A673 (cell line): ENCODE measurements at regions not wholly inside any gene's neighbourhood (a gene's known extent, or its start where the extent isn't known, plus 50 kb on each side); places are given as distances from the start of the nearest gene placed in this dataset.

ENCODE experiments used
- BruUV-seq: library from RNA; stranded (reverse); fragments of 400-500 nt; replicated peaks from 2 replicates; lab custom pipeline; 2021; lab: Mats Ljungman, UMichigan
- CTCF ChIA-PET: fragments of 300-600 bp; sonication (Branson Sonifier 250); formaldehyde crosslinking; loops from one replicate; lab custom pipeline; 2022; ENCODE audit warnings: antibody characterized with exemption; lab: Charles Lee
- POLR2A ChIA-PET: fragments of 300-600 bp; sonication (Branson Sonifier 250); formaldehyde crosslinking; loops from one replicate; lab custom pipeline; 2022; ENCODE audit warnings: antibody characterized with exemption; ENCODE audit not compliant: low non-redundant PET; lab: Charles Lee
- DNase-seq: peaks from one replicate; pipeline ENCODE4 v3.0.0-alpha.2; 2015; ENCODE audit warnings: low spot score
- H3K27ac ChIP-seq: fragments of 200-600 bp; sonication (generic); 2 replicates; pipeline ENCODE4 v1.5.1; 2016; ENCODE audit warnings: mixed run types, low read depth, mild to moderate bottlenecking, mixed read lengths, antibody characterized with exemption, low read length; ENCODE audit not compliant: poor library complexity, severe bottlenecking
- H3K27me3 ChIP-seq: fragments of 200-600 bp; sonication (generic); replicated peaks from 2 replicates; pipeline ENCODE4 v1.6.1; 2017; ENCODE audit warnings: mixed run types, low read depth, mild to moderate bottlenecking, mixed read lengths, antibody characterized with exemption, low read length; ENCODE audit not compliant: insufficient read depth, poor library complexity
- H3K36me3 ChIP-seq: fragments of 200-600 bp; sonication (generic); 2 replicates; pipeline ENCODE4 v1.6.1; 2016; ENCODE audit warnings: mixed run types, mild to moderate bottlenecking, mixed read lengths, antibody characterized with exemption, low read length; ENCODE audit not compliant: insufficient read depth, poor library complexity, severe bottlenecking
- H3K4me1 ChIP-seq: fragments of 200-600 bp; sonication (generic); 2 replicates; pipeline ENCODE4 v1.6.1; 2017; ENCODE audit warnings: mixed run types, mild to moderate bottlenecking, mixed read lengths, antibody characterized with exemption, low read length; ENCODE audit not compliant: insufficient read depth, poor library complexity, severe bottlenecking
- H3K4me3 ChIP-seq: fragments of 200-600 bp; sonication (generic); 2 replicates; pipeline ENCODE4 v1.5.1; 2016; ENCODE audit warnings: low read depth, mixed run types, mild to moderate bottlenecking, mixed read lengths, low read length; ENCODE audit not compliant: poor library complexity, severe bottlenecking
- H3K9me3 ChIP-seq: fragments of 200-600 bp; sonication (generic); 2 replicates; pipeline ENCODE4 v1.6.1; 2016; ENCODE audit warnings: mixed run types, low read depth, mild to moderate bottlenecking, mixed read lengths, antibody characterized with exemption, low read length; ENCODE audit not compliant: poor library complexity, severe bottlenecking
- EZH2 ChIP-seq: fragments of 200-600 bp; sonication (generic); IDR thresholded peaks from 2 replicates; pipeline ENCODE4 v1.6.1; 2017; ENCODE audit warnings: borderline replicate concordance, low read depth, mild to moderate bottlenecking, mixed read lengths, antibody characterized with exemption, low read length; ENCODE audit not compliant: poor library complexity, severe bottlenecking
- intact Hi-C: fragments of 100-400 bp; cut with micrococcal nuclease; formaldehyde crosslinking; loops from one replicate; pipeline ENCODE4 v1.10.0; 2022; ENCODE audit not compliant: unreplicated experiment
- TF ChIP-seq, protein P1 (sequence below): fragments of 300-800, 200-600 bp; sonication (generic); conservative IDR thresholded peaks from 2 replicates; pipeline ENCODE4 v1.5.1; 2017; ENCODE audit warnings: low read depth, mild to moderate bottlenecking, antibody characterized with exemption, low read length, moderate library complexity, mixed read lengths

DNA sequence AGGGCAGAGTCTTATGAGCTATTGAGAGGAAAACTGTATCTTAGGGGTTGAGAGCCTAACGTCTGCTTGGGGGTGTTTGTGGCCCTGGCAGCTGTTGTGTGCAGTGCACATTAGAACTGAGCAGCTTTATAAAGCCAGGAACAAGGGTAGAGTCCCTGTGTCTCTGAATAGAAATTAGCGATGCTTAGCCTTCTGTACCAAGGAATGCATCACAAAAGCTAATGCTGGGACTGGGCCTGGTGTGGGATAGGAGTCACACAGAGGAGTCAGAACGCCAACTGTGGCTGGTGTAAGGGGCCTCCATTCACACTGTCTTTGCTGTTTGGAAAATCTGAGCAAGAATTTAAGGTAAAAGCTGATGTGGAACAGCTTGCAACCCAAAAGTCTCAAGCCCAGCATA is 283.2 kb downstream of the SOX11 start:
- DNase-seq: no peak
- ChIA-PET POLR2A (no interaction called here), CTCF (no interaction called here)
- no peaks in the 10 kb centered on the region for H3K9me3 ChIP-seq
- H3K36me3 ChIP-seq: no peaks in the 10 kb centered on the region
- no TSS peak for BruUV-seq
- intact Hi-C loops: no loop called here
- no peaks in the 10 kb centered on the region for H3K27me3 ChIP-seq
- H3K4me3 ChIP-seq: no peak overlapping the region
- H3K27ac ChIP-seq: no peak overlapping the region
- no peaks in the 10 kb centered on the region for H3K4me1 ChIP-seq
- TF ChIP-seq, protein P1, sequence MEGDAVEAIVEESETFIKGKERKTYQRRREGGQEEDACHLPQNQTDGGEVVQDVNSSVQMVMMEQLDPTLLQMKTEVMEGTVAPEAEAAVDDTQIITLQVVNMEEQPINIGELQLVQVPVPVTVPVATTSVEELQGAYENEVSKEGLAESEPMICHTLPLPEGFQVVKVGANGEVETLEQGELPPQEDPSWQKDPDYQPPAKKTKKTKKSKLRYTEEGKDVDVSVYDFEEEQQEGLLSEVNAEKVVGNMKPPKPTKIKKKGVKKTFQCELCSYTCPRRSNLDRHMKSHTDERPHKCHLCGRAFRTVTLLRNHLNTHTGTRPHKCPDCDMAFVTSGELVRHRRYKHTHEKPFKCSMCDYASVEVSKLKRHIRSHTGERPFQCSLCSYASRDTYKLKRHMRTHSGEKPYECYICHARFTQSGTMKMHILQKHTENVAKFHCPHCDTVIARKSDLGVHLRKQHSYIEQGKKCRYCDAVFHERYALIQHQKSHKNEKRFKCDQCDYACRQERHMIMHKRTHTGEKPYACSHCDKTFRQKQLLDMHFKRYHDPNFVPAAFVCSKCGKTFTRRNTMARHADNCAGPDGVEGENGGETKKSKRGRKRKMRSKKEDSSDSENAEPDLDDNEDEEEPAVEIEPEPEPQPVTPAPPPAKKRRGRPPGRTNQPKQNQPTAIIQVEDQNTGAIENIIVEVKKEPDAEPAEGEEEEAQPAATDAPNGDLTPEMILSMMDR: no peak
- no peak for TF ChIP-seq EZH2

DNA sequence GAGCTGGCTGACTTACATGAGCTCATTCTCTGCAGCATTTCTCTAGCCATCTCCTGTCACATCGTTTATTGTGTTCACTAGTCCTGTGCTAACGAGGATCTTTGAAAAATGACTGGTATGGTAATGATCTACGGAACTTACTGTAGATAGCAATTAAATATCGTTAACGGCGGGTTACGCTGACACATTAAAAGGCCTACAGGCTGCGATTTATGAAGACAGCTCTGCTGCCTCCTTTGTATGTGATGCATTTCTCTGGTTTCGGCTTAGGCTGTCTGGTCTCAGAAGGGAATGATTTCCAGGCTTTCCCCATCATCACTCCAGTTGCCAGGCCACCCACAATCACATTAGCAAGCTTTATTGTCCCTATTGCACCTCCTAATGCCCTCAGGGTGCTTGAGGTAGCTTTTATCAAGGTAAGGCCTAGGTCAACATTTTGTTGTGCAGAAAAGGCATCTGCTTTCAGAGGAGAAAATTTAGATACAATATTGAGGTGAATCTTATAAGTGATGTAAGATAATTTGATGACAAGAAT is 284.4 kb downstream of the SOX11 start:
- intact Hi-C loops: no loop called here
- no peaks in the 10 kb centered on the region for H3K36me3 ChIP-seq
- no peaks in the 10 kb centered on the region for H3K9me3 ChIP-seq
- no peak for TF ChIP-seq EZH2
- TF ChIP-seq, protein P1: no peak
- POLR2A ChIA-PET: interaction anchor here (0.5 kb wide), 1 partner anchor 284 kb away, joined by 3 read pairs; the partner anchor contains the start of gene SOX11
- no peak for DNase-seq
- CTCF ChIA-PET: no interaction called here
- no peak overlapping the region for H3K4me3 ChIP-seq
- H3K27ac ChIP-seq: no peak overlapping the region
- no TSS peak for BruUV-seq
- H3K4me1 ChIP-seq: peaks cover 3% of the 10 kb centered on the region
- no peaks in the 10 kb centered on the region for H3K27me3 ChIP-seq

DNA sequence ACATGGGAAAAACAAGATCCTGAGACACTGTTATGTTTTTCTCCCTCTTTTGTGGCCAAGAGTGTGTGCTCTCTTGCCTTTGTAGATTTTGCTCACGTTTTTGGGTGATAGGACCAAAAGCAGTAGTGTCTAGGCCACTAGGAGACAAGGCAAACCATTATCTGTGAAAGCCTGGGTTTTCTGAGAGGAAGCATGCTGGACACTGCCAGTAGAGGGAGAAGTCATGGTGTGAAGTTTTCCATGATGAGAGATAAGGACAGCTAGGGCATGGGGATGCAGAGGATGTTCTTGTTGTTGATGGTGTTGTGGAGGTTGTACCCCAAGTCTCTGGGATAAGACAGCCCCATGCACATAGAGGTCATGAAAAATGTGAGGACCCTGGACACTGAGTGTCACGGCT is 285.3 kb downstream of the SOX11 start:
- H3K4me1 ChIP-seq: peaks cover 3% of the 10 kb centered on the region
- CTCF ChIA-PET: no interaction called here

More for the DNA sequence above, 285.3 kb downstream of the SOX11 start:
- BruUV-seq: no TSS peak
- intact Hi-C loops: no loop called here
- no peak for DNase-seq
- POLR2A ChIA-PET: no interaction called here
- Histone ChIP-seq H3K9me3 (no peaks in the 10 kb centered on the region), H3K27ac (no peak overlapping the region), H3K4me3 (no peak overlapping the region), H3K27me3 (no peaks in the 10 kb centered on the region), H3K36me3 (no peaks in the 10 kb centered on the region)
- TF ChIP-seq, protein P1: peak; percentile 33
- TF ChIP-seq EZH2: no peak
